HEK293T (cell line): ENCODE measurements at regions not wholly inside any gene's neighbourhood (a gene's known extent, or its start where the extent isn't known, plus 50 kb on each side); places are given as distances from the start of the nearest gene placed in this dataset.

ENCODE experiments used
- CTCF ChIA-PET: fragments of 350-600 bp; formaldehyde crosslinking; extraction: SDS; loops from one replicate; lab custom pipeline; 2021; ENCODE audit warnings: antibody characterized with exemption, inconsistent platforms; lab: Yijun Ruan, JAX
- POLR2A ChIA-PET: fragments of 350-600 bp; formaldehyde crosslinking; extraction: SDS; loops from one replicate; lab custom pipeline; 2020; ENCODE audit warnings: antibody characterized with exemption, inconsistent platforms; lab: Yijun Ruan, JAX
- DNase-seq: peaks from one replicate; pipeline ENCODE4 v3.0.0; 2012; ENCODE audit warnings: mixed read lengths; ENCODE audit errors: extremely low spot score
- ARNT ChIP-seq: fragments of 450-650 bp; IDR thresholded peaks from 2 replicates; pipeline ENCODE4 v1.6.1; 2017; ENCODE audit warnings: mild to moderate bottlenecking
- BHLHE40 ChIP-seq: fragments of 450-650 bp; IDR thresholded peaks from 2 replicates; pipeline ENCODE4 v1.6.1; 2016; ENCODE audit warnings: mild to moderate bottlenecking, moderate library complexity, borderline replicate concordance
- CTBP1 ChIP-seq: fragments of 450-650 bp; IDR thresholded peaks from 2 replicates; pipeline ENCODE4 v1.6.1; 2016; ENCODE audit warnings: borderline replicate concordance
- ELF4 ChIP-seq: fragments of 450-650 bp; IDR thresholded peaks from 2 replicates; pipeline ENCODE4 v1.6.1; 2017; ENCODE audit warnings: antibody characterized with exemption
- FOXA1 ChIP-seq: fragments of 450-650 bp; IDR thresholded peaks from 2 replicates; pipeline ENCODE4 v1.6.1; 2016; ENCODE audit warnings: mild to moderate bottlenecking
- FOXK2 ChIP-seq: fragments of 450-650 bp; IDR thresholded peaks from 2 replicates; pipeline ENCODE4 v1.6.1; 2016; ENCODE audit warnings: mild to moderate bottlenecking
- FOXM1 ChIP-seq: fragments of 450-650 bp; IDR thresholded peaks from 2 replicates; pipeline ENCODE4 v1.6.1; 2017; ENCODE audit warnings: mild to moderate bottlenecking, borderline replicate concordance
- HDGF ChIP-seq: fragments of 450-650 bp; IDR thresholded peaks from 2 replicates; pipeline ENCODE4 v1.6.1; 2017; ENCODE audit warnings: antibody characterized with exemption, borderline replicate concordance
- L3MBTL2 ChIP-seq: fragments of 450-650 bp; conservative IDR thresholded peaks from 2 replicates; pipeline ENCODE4 v1.6.1; 2016; ENCODE audit warnings: mild to moderate bottlenecking
- LEF1 ChIP-seq: fragments of 450-650 bp; IDR thresholded peaks from 2 replicates; pipeline ENCODE4 v1.6.1; 2017; ENCODE audit warnings: mild to moderate bottlenecking, borderline replicate concordance
- NFRKB ChIP-seq: fragments of 450-650 bp; IDR thresholded peaks from 2 replicates; pipeline ENCODE4 v1.6.1; 2016; ENCODE audit warnings: mild to moderate bottlenecking, moderate library complexity
- SP1 ChIP-seq: fragments of 450-650 bp; IDR thresholded peaks from 2 replicates; pipeline ENCODE4 v1.6.1; 2017
- SUZ12 ChIP-seq: fragments of 450-650 bp; IDR thresholded peaks from 2 replicates; pipeline ENCODE4 v1.6.1; 2016; ENCODE audit warnings: mild to moderate bottlenecking
- TARDBP ChIP-seq: fragments of 450-650 bp; IDR thresholded peaks from 2 replicates; pipeline ENCODE4 v1.6.1; 2016
- ZNF384 ChIP-seq: fragments of 450-650 bp; IDR thresholded peaks from 2 replicates; pipeline ENCODE4 v1.6.1; 2016
- TF ChIP-seq, protein P1 (sequence below): fragments of 450-650 bp; IDR thresholded peaks from 2 replicates; pipeline ENCODE4 v1.6.1; 2016

DNA sequence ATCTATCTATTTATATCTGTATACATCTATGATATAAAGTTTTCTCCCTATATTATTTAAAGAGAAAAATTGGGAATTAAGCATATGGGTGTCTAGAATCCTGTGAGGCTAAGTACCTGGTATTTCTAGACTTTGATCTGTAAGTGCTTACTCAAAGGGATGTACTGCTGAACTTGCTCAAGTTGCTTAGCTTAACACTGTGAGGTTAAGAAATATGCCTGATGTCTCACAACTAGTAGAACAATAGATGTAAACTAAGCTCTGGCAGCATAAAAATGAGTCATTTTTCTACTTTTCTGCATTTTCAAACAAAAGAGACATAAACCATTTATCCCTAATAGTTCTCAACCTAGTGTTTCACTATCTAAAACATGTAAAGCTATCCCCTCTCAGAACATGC is 744.4 kb upstream of the ANO3 start:
- ChIA-PET CTCF (interaction anchor here (0.5 kb wide), 1 partner anchor 14 kb away, joined by 3 read pairs; no protein-coding TSS in a partner anchor), POLR2A (no interaction called here)
- DNase-seq = no peak

GRCh38 chr11:25593221-25593620 is 738.7 kb upstream of the ANO3 start:
- ChIA-PET POLR2A (no interaction called here), CTCF (no interaction called here)
- DNase-seq = no peak
- TF ChIP-seq, protein P1, sequence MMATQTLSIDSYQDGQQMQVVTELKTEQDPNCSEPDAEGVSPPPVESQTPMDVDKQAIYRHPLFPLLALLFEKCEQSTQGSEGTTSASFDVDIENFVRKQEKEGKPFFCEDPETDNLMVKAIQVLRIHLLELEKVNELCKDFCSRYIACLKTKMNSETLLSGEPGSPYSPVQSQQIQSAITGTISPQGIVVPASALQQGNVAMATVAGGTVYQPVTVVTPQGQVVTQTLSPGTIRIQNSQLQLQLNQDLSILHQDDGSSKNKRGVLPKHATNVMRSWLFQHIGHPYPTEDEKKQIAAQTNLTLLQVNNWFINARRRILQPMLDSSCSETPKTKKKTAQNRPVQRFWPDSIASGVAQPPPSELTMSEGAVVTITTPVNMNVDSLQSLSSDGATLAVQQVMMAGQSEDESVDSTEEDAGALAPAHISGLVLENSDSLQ = no peak
- TF ChIP-seq FOXK2 (no peak), ELF4 (no peak), SUZ12 (no peak), ZNF384 (no peak), HDGF (no peak), BHLHE40 (no peak), LEF1 (no peak), FOXM1 (no peak), TARDBP (no peak), ARNT (no peak), FOXA1 (no peak), CTBP1 (no peak), SP1 (no peak), L3MBTL2 (no peak), NFRKB (no peak)

More for the DNA sequence above, 744.4 kb upstream of the ANO3 start:
- TF ChIP-seq, protein P1 = no peak
- TF ChIP-seq NFRKB (no peak), TARDBP (no peak), FOXM1 (no peak), LEF1 (no peak), CTBP1 (no peak), ELF4 (no peak), SP1 (no peak)

- ChIA-PET POLR2A (no interaction called here), CTCF (no interaction called here)
- DNase-seq = no peak
- no peak for TF ChIP-seq NFRKB
- no peak for TF ChIP-seq ZNF384
- no peak for TF ChIP-seq CTBP1
- no peak for TF ChIP-seq SP1
- no peak for TF ChIP-seq FOXA1
- TF ChIP-seq ELF4 = no peak
- no peak for TF ChIP-seq FOXM1
- TF ChIP-seq HDGF = no peak
- TF ChIP-seq, protein P1 = no peak
- TF ChIP-seq FOXK2 = no peak
- no peak for TF ChIP-seq BHLHE40
- TF ChIP-seq SUZ12 = no peak
- TF ChIP-seq L3MBTL2 = no peak
- no peak for TF ChIP-seq ARNT
- TF ChIP-seq TARDBP = no peak
- no peak for TF ChIP-seq LEF1
Measured at GRCh38 chr11:25596701-25597100, 735.2 kb upstream of the ANO3 start.

DNA sequence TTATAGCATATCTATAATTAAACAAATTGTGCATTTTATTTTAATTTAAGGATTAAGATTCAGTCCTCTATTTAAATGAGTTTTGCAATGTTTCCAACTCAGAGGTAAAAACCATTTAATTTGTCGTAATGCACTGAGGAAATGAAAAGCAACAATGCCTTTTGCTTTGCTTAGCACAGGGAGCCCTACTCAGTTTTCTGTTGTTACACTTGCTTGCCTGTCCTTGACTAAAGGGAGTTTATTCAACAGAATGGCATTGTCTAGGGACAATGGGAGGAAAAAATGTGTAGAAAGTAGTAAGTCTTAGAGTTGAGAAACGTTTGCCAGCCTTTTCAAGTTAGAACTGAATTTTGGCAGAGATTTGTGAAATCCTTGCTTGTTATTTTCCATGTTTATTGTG is 734.2 kb upstream of the ANO3 start:
- no peak for DNase-seq
- CTCF ChIA-PET = no interaction called here
- POLR2A ChIA-PET = no interaction called here
- TF ChIP-seq ZNF384 (no peak), ARNT (no peak), LEF1 (no peak), BHLHE40 (no peak)

DNA sequence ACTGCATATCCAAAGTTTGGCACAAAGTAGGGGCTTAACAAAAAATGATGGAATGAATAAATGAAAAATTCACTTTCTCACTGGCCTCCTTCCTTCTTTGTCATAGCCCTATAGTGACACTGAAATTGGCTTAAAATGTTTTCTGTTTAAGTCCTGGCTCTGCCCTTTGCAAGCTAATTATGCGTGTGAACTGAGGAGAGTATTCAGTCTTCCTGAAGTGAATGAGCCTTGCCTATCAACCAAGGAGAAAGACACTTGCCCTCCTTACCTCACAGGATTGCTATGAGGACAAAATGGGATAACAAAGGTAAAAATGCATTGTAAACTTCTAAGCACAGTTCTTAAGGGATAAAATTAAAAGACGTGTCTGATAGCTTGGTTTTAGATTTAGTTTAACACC is 729.8 kb upstream of the ANO3 start:
- TF ChIP-seq BHLHE40 = no peak
- TF ChIP-seq SUZ12 = no peak
- TF ChIP-seq ZNF384 = no peak
- TF ChIP-seq SP1 = no peak
- TF ChIP-seq HDGF = no peak
- TF ChIP-seq FOXA1 = no peak
- TF ChIP-seq, protein P1 = no peak
- no peak for TF ChIP-seq NFRKB
- TF ChIP-seq L3MBTL2 = no peak
- TF ChIP-seq FOXK2 = no peak
- TF ChIP-seq ELF4 = no peak
- ChIA-PET POLR2A (no interaction called here), CTCF (interaction anchor here (0.7 kb wide), 1 partner anchor 14 kb away, joined by 3 read pairs; no protein-coding TSS in a partner anchor)
- no peak for DNase-seq

GRCh38 chr11:25602959-25603358 is 729.0 kb upstream of the ANO3 start:
- POLR2A ChIA-PET = no interaction called here
- no peak for TF ChIP-seq FOXA1
- no peak for TF ChIP-seq TARDBP
- TF ChIP-seq SUZ12 = no peak
- no peak for TF ChIP-seq NFRKB
- TF ChIP-seq L3MBTL2 = no peak
- no peak for TF ChIP-seq BHLHE40
- TF ChIP-seq CTBP1 = no peak
- TF ChIP-seq FOXM1 = no peak
- TF ChIP-seq LEF1 = no peak
- no peak for DNase-seq
- CTCF ChIA-PET = no interaction called here
